HG02943 (cell line): ENCODE measurements at regions not wholly inside any gene's neighbourhood (a gene's known extent, or its start where the extent isn't known, plus 50 kb on each side); places are given as distances from the start of the nearest gene placed in this dataset.
"Not testable (repeated sequence)": the region's sequence is repeated elsewhere in the genome, so short reads cannot be mapped to it uniquely, and the experiment has no call there.

Source experiments
- ATAC-seq: cut with Tn5 transposase; IDR thresholded peaks from one replicate; pipeline ENCODE4 v1.9.1; 2021; ENCODE audit warnings: mild to moderate bottlenecking, low read depth, moderate library complexity; ENCODE audit not compliant: unreplicated experiment

DNA sequence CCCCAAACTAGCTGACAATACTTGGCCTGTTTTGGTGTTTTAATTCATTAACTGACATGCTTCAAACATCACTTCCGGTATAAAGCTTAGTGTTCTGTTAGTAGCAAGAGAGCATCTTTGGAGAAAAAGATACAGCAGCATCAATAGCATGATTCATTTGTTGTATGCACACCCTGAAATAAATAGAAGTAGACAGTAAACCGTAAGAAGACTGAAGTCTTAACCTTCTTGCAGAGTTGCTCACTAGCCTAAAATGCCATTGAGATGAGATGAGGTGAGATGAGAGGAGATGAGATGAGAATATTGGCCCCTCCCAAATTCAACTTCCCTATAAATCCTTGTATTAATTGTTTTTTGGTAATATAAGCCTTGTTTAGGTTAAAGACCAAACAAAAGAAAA lies 108.8 kb downstream of the TNFSF18 start:
- no peak for ATAC-seq

- not testable (repeated sequence) for ATAC-seq
Measured at GRCh38 chr1:172943138-172943537, 107.6 kb downstream of the TNFSF18 start.

GRCh38 chr1:172944931-172945330 lies 105.8 kb downstream of the TNFSF18 start:
- no peak for ATAC-seq

DNA sequence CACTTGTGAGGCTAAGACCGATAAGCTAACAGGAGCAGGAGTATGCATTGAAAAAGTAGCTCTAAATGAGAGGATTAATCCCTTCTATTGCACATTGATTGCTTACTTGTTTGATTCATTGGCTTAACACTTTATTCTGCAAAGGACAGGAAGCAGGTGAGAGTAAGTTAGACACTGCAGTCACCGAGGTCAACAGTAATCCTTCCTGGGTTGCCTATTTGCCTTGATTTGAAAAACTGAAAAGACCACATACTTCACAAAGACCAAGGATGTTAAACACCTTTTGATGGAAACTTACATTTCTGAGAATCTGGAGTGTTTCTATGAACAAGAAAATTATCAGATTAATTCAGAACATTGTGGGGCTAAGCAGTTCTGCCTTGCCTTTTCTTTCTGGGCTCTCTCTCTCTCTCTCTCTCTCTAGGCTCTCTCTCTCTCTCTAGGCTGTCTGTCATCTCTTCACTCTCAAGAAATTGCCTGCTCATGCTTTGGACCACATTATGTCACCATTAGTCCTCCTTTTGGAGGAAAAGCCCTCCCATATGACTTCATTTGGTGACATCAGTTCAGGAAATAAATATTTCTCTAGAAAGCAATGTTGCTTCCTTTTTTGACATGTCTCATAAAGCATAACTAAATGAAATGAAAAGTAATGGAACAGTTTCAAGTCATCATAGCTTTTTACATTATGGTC lies 103.8 kb downstream of the TNFSF18 start:
- no peak for ATAC-seq

DNA sequence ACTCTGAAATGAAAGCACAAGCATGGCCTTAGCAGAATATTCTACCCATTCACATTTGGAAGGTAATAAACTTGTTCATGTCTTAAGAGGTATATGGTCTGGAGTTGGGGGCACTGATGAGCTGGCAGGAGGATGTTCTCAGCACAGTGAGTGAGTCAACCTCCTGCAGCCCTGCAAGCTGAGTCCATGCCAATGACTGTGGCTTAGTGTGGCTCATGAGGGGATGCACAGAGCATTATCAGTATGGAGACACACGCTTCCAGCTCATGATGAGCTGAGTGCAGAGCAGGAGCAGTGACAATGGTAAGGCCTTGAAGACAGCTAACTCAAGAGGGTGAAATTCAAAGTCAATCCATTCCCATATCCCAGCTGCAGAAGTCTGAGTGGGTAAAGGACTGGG lies 102.3 kb downstream of the TNFSF18 start:
- ATAC-seq = no peak

DNA sequence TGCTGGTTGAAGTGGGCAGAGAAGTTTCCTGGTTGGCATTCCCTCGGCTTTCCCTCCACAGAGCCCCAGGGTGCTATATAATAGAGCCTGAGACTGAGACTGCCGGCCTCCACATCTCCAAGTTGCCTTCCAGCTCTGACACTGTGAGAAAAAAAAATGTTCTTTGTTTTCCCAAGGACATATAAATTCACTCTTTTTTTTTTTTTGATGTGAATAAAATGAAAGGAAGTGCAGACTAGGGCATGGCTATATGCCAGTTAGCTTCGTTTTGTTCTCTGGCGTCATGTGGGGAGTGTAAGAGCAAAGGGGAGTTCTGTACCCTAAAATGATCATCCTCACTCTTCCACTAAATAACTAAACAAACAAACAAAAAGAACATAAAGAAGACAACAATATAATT lies 101.6 kb downstream of the TNFSF18 start:
- ATAC-seq = no peak

- no peak for ATAC-seq
Measured at GRCh38 chr1:172950528-172950927, 100.2 kb downstream of the TNFSF18 start.

- ATAC-seq = no peak
Measured at GRCh38 chr1:172951730-172952365, 98.9 kb downstream of the TNFSF18 start.

GRCh38 chr1:172952516-172952915 lies 98.2 kb downstream of the TNFSF18 start:
- no peak for ATAC-seq

- ATAC-seq = no peak
Measured at GRCh38 chr1:172954476-172955150, 96.1 kb downstream of the TNFSF18 start.

- ATAC-seq = no peak
Measured at GRCh38 chr1:172955161-172955815, 95.5 kb downstream of the TNFSF18 start.

DNA sequence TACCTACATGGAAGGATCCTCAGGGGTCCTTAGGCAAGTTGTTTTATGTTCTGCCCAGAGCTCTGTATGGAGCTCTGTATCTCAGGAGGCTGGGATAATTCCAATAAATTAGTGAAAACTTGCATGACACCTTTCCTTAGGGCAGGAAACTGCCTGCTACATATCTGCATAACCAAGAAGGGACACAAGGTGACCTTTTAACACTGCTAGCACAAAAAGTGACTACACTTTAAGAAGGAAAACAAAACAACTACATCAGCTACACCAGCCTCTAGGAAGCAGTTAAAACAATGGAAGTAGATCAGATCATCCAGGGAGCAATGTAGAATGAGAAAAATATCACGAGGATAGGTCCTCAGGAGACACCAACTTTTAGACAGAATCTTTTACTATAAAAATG lies 93.9 kb downstream of the TNFSF18 start:
- no peak for ATAC-seq

DNA sequence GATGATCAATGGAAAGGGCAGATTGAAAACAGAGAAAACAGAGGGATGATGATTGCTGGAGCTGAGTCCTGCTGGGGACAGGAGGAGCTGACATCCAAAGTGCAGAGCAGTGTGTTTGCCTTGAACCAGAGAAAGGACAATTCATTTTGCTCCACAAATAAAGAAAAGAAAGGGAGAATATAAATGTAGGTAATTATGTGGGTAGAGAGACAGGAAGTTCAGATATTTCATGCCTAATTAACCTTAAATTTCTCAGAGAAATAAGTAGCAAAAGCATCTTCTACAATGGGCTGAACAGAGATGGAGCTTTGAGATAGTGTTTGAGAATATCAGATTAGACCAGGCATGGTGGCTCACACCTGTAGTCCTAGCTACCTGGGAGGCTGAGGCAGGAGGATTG lies 93.2 kb downstream of the TNFSF18 start:
- ATAC-seq = no peak

- ATAC-seq = no peak
Measured at GRCh38 chr1:172959571-172959970, 91.2 kb downstream of the TNFSF18 start.

DNA sequence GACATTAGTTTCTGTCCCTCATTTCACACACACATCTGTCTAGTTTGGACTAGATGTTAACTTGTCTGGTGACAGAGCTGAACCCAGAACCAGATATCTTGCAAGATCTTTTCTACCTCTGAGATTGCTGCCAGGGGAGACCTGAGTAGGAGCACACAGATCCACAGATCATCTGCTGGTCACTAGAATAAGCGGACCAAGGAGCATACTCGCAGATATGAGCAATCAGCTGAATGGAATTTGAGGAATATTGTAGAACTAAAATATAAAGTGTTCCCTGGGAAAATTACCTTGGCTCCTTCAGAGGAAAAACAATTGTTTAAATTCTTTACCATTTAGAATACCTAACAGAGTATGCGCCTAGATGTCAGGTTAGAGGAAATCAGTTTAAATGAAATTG lies 90.7 kb downstream of the TNFSF18 start:
- ATAC-seq = no peak

DNA sequence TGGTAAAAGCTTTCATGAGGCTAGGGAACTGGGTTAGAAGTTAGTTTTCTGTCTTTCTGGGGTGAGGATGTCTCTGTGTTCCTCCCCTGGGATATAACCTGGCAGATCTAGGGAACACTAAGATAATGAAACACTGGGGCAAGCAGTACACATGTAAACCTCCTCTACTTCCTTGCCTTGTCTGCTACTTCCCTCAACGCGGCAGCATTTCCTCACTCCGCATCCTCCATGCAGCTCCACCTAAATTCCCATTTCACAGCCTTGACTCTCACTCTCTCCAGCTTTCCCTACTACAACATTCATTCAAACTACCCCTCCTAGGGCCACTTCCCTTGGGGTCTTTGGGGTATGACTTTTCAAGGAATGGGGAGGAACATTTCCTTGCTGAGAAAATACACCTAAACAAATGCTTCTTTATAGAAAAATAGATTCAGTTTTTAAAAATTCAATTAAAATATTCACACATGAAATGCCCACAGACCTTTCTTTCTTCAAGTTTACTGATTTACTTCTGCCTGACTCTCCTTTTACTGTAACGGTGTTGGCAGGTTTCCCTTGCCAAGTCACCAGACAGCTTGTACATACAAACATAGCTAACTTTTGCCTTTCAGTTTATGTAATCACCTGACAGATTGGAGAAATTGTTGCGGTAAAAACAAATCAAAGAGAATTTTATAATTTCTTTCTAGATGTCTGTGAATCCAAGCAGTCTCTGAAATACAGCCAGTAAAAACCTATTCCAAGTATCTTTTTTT lies 90.1 kb downstream of the TNFSF18 start:
- ATAC-seq = no peak

DNA sequence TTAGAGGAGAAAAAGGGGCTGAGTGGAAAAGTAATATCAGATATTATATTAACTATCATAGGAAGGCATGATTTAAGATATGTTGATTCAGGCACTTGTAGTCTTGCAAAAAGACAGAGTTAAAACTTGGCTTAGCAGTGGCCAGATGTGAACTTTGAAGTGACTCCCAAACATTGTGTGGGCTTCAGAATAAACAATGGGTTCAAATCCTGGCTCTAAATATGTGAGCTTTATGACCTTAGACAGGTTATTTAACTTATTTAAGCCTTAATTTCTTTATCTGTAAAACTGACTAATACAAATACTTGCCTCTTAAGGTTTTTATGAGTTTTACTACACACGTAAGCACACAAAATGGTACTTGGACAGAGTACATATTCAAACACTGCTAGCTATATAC lies 85.9 kb downstream of the TNFSF18 start:
- no peak for ATAC-seq

DNA sequence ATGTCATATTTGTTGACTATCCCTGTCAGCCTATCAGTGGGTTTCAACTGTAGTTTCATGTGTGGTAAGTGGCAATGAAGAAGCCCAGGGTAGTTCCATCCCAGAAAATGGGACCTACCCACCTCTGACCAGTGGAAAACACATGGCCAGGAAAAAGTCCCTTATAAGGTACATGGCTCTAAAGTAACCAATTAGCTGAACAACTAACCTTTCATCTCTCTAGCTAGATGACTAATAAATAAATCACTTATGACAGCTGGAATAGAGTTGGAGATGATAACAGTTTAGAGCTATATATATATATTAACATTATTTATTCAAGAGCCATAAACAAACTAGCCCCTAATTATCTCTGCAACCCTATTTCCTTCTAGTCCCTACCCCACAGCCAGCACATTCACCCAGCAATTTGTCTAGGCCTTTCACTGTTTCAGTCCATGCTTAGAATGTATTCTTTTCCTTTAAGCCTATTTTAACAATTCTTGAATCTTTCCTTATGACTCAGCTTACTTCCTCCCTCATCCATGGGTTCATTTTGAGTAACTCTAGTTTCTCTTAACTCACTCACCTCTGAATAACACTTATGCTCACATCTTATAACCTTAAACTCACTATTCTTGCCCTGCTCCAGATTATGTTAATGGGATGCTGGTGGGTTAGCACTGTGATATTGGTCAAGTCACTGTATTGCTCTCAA lies 83.7 kb downstream of the TNFSF18 start:
- ATAC-seq = no peak

DNA sequence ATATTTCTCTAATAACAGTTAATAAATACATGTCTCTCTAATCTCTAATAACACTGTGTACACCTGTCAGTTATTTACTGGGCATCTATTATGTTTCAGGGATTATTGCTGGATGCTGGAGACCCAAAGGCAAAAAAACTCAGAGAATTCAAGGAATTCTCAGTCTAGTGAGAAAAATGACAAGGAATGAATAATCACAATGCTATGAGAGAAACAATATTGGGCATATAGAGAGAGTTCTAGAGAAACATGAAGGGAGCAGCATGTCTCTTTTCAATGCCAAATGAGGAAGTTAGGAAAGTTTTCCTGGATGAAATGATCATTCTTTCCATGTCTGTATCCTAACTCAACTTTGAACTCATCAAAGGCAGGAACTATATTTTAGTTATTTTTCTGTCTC lies 82.8 kb downstream of the TNFSF18 start:
- no peak for ATAC-seq

DNA sequence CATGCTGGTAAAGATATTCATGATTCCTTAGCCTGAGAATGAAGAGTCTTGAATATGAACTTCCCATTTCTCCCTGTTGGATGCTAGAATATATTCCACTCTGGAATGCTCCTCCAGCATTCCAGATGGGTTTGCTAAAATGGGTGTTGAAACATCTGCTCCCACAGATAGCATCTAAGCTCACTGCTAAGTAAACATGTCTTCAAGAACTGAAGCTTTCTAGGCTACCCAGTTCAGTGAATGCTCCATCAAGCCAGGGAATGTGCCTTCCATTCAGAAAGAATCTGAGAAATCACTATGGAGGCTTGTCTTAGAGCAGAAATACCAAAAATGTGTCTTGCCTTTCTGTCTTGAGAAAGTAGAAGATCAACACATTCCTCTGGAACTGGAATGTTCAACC lies 81.1 kb downstream of the TNFSF18 start:
- ATAC-seq = no peak
